ENCODE measurements at regions not wholly inside any gene's neighbourhood (a gene's known extent, or its start where the extent isn't known, plus 50 kb on each side); places are given as distances from the start of the nearest gene placed in this dataset.

DNA sequence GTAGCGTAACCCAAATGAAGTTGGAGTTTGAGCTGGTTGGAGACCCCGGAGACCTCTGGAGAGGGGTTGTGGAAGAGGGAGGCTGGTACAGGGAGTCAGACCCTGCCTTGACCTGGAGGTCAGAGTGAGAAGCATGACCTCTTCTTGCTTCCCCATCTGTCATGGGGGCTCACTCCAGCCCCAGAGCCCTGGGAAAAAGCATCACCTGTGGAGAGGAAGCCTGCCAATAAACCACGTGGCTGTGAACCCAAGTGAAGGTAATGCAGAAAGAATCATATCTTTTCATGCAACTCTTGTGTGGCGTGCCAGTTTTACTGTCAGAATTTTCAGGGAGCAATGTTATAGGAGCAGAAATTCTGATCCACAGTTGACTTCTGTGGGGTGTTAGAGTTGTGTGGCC lies 178.5 kb upstream of the PRICKLE1 start:
- no peak for TF ChIP-seq POLR2AphosphoS5 (IDR thresholded peaks at IDR 0.05; ENCODE audit: low read depth)
- TF ChIP-seq, protein P1, sequence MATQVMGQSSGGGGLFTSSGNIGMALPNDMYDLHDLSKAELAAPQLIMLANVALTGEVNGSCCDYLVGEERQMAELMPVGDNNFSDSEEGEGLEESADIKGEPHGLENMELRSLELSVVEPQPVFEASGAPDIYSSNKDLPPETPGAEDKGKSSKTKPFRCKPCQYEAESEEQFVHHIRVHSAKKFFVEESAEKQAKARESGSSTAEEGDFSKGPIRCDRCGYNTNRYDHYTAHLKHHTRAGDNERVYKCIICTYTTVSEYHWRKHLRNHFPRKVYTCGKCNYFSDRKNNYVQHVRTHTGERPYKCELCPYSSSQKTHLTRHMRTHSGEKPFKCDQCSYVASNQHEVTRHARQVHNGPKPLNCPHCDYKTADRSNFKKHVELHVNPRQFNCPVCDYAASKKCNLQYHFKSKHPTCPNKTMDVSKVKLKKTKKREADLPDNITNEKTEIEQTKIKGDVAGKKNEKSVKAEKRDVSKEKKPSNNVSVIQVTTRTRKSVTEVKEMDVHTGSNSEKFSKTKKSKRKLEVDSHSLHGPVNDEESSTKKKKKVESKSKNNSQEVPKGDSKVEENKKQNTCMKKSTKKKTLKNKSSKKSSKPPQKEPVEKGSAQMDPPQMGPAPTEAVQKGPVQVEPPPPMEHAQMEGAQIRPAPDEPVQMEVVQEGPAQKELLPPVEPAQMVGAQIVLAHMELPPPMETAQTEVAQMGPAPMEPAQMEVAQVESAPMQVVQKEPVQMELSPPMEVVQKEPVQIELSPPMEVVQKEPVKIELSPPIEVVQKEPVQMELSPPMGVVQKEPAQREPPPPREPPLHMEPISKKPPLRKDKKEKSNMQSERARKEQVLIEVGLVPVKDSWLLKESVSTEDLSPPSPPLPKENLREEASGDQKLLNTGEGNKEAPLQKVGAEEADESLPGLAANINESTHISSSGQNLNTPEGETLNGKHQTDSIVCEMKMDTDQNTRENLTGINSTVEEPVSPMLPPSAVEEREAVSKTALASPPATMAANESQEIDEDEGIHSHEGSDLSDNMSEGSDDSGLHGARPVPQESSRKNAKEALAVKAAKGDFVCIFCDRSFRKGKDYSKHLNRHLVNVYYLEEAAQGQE (IDR thresholded peaks at IDR 0.05; ENCODE audit: insufficient replicate concordance, low read depth): no peak
- TF ChIP-seq, protein P2, sequence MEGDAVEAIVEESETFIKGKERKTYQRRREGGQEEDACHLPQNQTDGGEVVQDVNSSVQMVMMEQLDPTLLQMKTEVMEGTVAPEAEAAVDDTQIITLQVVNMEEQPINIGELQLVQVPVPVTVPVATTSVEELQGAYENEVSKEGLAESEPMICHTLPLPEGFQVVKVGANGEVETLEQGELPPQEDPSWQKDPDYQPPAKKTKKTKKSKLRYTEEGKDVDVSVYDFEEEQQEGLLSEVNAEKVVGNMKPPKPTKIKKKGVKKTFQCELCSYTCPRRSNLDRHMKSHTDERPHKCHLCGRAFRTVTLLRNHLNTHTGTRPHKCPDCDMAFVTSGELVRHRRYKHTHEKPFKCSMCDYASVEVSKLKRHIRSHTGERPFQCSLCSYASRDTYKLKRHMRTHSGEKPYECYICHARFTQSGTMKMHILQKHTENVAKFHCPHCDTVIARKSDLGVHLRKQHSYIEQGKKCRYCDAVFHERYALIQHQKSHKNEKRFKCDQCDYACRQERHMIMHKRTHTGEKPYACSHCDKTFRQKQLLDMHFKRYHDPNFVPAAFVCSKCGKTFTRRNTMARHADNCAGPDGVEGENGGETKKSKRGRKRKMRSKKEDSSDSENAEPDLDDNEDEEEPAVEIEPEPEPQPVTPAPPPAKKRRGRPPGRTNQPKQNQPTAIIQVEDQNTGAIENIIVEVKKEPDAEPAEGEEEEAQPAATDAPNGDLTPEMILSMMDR (IDR thresholded peaks at IDR 0.05; ENCODE audit: insufficient read depth, low read length): no peak
- H3K27ac ChIP-seq (replicated peaks): no peak overlapping the region
- DNase-seq (ENCODE audit: low read depth in 1 of 2, low spot score in 1 of 2): no peak
- H3K4me3 ChIP-seq (replicated peaks; ENCODE audit: insufficient read depth, low read length): no peak overlapping the region
- no peaks in the 10 kb centered on the region for H3K27me3 ChIP-seq (ENCODE audit: insufficient read depth, poor library complexity, severe bottlenecking)

DNA sequence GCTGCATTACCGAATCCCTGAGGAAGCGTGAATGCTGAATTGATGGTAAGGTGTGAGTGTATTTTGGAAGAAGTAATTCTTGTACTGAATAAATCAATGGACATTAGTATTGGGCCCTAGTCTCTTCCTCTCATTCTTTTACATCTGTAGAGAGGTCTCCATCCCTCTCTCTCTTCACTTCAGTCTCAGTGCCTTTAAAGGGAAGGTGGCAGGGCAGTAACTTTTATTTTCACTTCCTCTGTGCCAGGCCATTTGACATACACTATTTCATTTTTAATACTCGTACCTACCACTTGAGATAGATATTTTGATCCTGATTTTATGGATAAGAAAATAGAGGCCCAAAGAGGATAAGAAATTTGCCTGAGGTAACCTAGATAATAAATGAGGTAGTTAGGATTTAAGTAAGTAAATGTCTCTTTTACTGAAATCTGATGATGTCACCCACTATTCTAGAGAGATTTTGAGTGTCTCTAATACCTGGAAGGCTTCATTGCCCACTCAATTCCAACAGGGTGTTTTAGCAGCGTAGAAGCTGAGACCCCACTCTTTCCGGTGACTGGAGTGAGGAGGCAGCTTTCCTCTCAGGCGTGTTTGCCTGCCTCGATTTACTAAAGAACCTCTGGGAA lies 177.9 kb upstream of the PRICKLE1 start:
- no peak for TF ChIP-seq POLR2AphosphoS5 (IDR thresholded peaks at IDR 0.05; ENCODE audit: low read depth)
- TF ChIP-seq, protein P2 (IDR thresholded peaks at IDR 0.05; ENCODE audit: insufficient read depth, low read length): no peak
- TF ChIP-seq SPI1 (IDR thresholded peaks at IDR 0.05; ENCODE audit: borderline replicate concordance, low read depth): no peak
- TF ChIP-seq GABPA (IDR thresholded peaks at IDR 0.05; ENCODE audit: low read depth): no peak
- TF ChIP-seq, protein P1 (IDR thresholded peaks at IDR 0.05; ENCODE audit: insufficient replicate concordance, low read depth): no peak
- no peak for DNase-seq (ENCODE audit: low read depth in 1 of 2, low spot score in 1 of 2)
- no peak overlapping the region for H3K27ac ChIP-seq (replicated peaks)
- H3K4me3 ChIP-seq (replicated peaks; ENCODE audit: insufficient read depth, low read length): no peak overlapping the region
- no peaks in the 10 kb centered on the region for H3K27me3 ChIP-seq (ENCODE audit: insufficient read depth, poor library complexity, severe bottlenecking)

DNA sequence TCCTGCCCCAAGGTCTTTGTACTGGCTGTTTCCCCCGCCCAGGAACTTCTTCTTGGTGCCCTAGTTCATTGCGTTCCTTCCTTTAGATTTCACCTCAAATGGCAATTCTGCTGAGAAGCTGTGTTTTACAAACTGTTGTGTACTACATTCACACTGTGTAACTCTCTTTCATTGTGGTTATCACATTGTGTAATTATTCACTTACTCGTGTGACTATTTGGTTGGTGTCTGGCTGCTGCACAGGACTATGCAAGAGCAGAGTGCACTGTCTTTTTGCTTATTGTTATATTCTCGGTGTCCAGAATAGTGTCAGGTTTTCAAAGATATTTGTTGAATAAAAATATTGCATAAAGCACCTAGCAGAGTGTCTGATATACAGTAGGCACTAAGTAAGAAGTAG lies 177.2 kb upstream of the PRICKLE1 start:
- Histone ChIP-seq H3K27ac (replicated peaks) (no peak overlapping the region), H3K27me3 (ENCODE audit: insufficient read depth, poor library complexity, severe bottlenecking) (no peaks in the 10 kb centered on the region), H3K4me3 (replicated peaks; ENCODE audit: insufficient read depth, low read length) (no peak overlapping the region)
- DNase-seq (ENCODE audit: low read depth in 1 of 2, low spot score in 1 of 2): no peak
- TF ChIP-seq, protein P2 (IDR thresholded peaks at IDR 0.05; ENCODE audit: insufficient read depth, low read length): no peak
- TF ChIP-seq GABPA (IDR thresholded peaks at IDR 0.05; ENCODE audit: low read depth) (no peak), POLR2AphosphoS5 (IDR thresholded peaks at IDR 0.05; ENCODE audit: low read depth) (no peak), SPI1 (IDR thresholded peaks at IDR 0.05; ENCODE audit: borderline replicate concordance, low read depth) (no peak)
- TF ChIP-seq, protein P1 (IDR thresholded peaks at IDR 0.05; ENCODE audit: insufficient replicate concordance, low read depth): no peak

Measured in HL-60 (cell line).